ENCODE measurements at regions not wholly inside any gene's neighbourhood (a gene's known extent, or its start where the extent isn't known, plus 50 kb on each side); places are given as distances from the start of the nearest gene placed in this dataset.
"Not testable (repeated sequence)": the region's sequence is repeated elsewhere in the genome, so short reads cannot be mapped to it uniquely, and the experiment has no call there.

DNA sequence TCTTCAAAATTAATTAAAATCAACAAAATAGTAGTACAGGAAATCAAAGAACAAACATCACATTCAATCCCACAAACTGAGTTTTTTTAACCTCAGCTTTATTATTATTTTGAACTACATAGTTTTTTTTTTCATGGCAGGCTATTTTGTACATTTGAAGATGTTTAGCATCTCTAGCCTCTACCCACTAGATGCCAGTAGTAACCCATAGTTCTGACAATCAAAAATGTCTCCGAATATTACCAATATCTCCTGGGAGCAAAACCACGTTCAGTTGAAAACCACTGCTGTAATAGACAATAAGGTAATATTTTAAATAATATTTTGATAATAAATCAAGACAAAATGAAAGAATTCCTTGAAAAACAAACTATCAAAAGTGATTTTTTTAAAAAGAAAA is 702.6 kb upstream of the LRRTM1 start:
- Histone ChIP-seq H3K9me3 (ENCODE audit: control insufficient read depth in 2 of 2, low read length in 2 of 2) (peaks cover 0 to 4% of the 10 kb centered on the region in 2 donors), H3K36me3 (ENCODE audit: control insufficient read depth in 2 of 2, insufficient read depth in 2 of 2, low read length in 2 of 2) (no peaks in the 10 kb centered on the region), H3K4me3 (ENCODE audit: low read length in 2 of 2) (no peak overlapping the region), H3K4me1 (ENCODE audit: control insufficient read depth, insufficient read depth, low read length) (no peaks in the 10 kb centered on the region), H3K27me3 (ENCODE audit: control insufficient read depth in 1 of 2, insufficient read depth in 2 of 2, low read length in 2 of 2) (no peaks in the 10 kb centered on the region), H3K9ac (ENCODE audit: low read length in 2 of 2) (no peak overlapping the region), H3K27ac (ENCODE audit: low read length) (no peak overlapping the region)

DNA sequence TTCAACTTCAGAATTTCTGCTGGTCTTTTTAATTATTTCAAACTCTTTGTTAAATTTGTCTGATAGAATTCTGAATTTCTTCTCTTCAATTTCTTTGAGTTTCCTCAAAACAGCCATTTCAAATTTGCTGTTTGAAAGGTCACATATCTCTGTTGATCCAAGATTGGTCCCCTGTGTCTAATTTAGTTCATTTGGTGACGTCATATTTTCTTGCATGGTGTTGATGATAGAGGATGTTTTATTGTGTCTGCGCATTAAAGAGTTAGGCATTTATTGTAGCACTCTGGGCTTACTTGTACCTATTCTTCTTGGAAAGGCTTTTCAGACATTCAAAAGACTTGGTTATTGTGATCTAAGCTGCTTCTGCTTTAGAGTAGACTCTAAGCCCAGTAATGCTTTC is 698.4 kb upstream of the LRRTM1 start:
- Histone ChIP-seq H3K9ac (ENCODE audit: low read length in 2 of 2) (no peak overlapping the region), H3K27me3 (ENCODE audit: control insufficient read depth in 1 of 2, insufficient read depth in 2 of 2, low read length in 2 of 2) (no peaks in the 10 kb centered on the region), H3K27ac (ENCODE audit: low read length) (no peak overlapping the region), H3K4me3 (ENCODE audit: low read length in 2 of 2) (no peak overlapping the region), H3K9me3 (ENCODE audit: control insufficient read depth in 2 of 2, low read length in 2 of 2) (peaks cover 4 to 5% of the 10 kb centered on the region in 2 donors), H3K4me1 (ENCODE audit: control insufficient read depth, insufficient read depth, low read length) (no peaks in the 10 kb centered on the region), H3K36me3 (ENCODE audit: control insufficient read depth in 2 of 2, insufficient read depth in 2 of 2, low read length in 2 of 2) (no peaks in the 10 kb centered on the region)

DNA sequence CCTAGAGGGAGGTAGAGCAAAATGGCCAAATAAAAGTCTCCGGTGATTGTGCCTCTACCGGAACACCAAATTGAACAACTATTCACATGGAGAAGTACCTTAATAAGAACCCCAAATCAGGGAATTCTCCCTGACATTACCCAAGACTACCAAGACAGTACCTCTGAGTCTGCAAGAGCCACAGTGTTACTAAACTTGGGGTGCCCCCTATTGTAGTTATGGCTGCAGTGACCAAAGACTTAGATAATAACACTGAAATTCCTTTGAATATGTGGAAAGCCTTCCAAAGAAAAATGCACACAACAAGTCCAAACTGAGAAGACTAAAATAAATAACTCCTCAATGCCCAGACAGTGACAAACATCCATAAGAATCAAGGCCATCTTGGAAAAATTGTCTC is 682.9 kb upstream of the LRRTM1 start:
- Histone ChIP-seq H3K4me1 (ENCODE audit: control insufficient read depth, insufficient read depth, low read length) (no peaks in the 10 kb centered on the region), H3K27me3 (ENCODE audit: control insufficient read depth in 1 of 2, insufficient read depth in 2 of 2, low read length in 2 of 2) (no peaks in the 10 kb centered on the region), H3K9me3 (ENCODE audit: control insufficient read depth in 2 of 2, low read length in 2 of 2) (no peaks in the 10 kb centered on the region), H3K36me3 (ENCODE audit: control insufficient read depth in 2 of 2, insufficient read depth in 2 of 2, low read length in 2 of 2) (no peaks in the 10 kb centered on the region), H3K27ac (ENCODE audit: low read length) (no peak overlapping the region), H3K4me3 (ENCODE audit: low read length in 2 of 2) (no peak overlapping the region), H3K9ac (ENCODE audit: low read length in 2 of 2) (no peak overlapping the region)

DNA sequence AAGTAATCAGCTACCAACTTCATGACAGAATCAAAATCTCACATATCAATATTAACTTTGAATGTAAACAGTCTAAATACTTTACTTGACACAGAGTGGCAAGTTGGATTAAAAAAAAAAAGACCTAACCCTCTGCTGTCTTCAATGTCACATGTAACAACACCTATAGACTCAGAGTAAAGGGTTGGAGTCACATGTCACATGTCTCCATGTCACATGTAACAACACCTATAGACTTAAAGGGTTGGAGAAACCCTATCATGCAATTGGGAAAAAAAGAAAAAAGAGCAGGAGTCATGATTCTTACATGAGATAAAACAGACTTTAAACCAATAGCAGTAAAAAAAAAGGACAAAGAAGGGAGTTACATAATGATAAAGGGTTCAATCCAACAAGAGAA is 665.3 kb upstream of the LRRTM1 start:
- Histone ChIP-seq H3K27ac (ENCODE audit: low read length) (no peak overlapping the region), H3K36me3 (ENCODE audit: control insufficient read depth in 2 of 2, insufficient read depth in 2 of 2, low read length in 2 of 2) (no peaks in the 10 kb centered on the region), H3K4me3 (ENCODE audit: low read length in 2 of 2) (no peak overlapping the region), H3K9me3 (ENCODE audit: control insufficient read depth in 2 of 2, low read length in 2 of 2) (peaks cover 7 to 9% of the 10 kb centered on the region in 2 donors), H3K27me3 (ENCODE audit: control insufficient read depth in 1 of 2, insufficient read depth in 2 of 2, low read length in 2 of 2) (no peaks in the 10 kb centered on the region), H3K9ac (ENCODE audit: low read length in 2 of 2) (no peak overlapping the region), H3K4me1 (ENCODE audit: control insufficient read depth, insufficient read depth, low read length) (no peaks in the 10 kb centered on the region)

DNA sequence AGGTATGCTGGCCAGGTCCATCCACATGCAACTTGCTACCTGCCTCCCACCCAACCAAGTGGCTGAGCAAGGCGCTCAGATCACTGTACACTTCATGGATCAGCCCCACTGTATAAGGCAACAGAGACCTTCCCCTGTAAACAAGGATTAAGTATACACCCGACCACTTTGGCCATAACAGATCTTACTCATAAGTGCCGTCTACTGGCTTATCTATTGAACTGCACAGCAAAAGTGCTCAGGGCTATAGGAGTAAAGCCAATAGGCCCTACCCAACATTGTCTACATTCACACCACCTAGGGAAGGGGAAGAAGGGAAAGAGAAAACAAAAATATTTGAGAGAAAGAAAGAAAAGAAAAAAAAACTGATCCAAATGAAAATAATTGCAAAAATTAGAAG is 663.9 kb upstream of the LRRTM1 start:
- Histone ChIP-seq H3K4me3 (ENCODE audit: low read length in 2 of 2) (no peak overlapping the region), H3K9ac (ENCODE audit: low read length in 2 of 2) (no peak overlapping the region), H3K9me3 (ENCODE audit: control insufficient read depth in 2 of 2, low read length in 2 of 2) (peaks cover 7 to 9% of the 10 kb centered on the region in 2 donors), H3K36me3 (ENCODE audit: control insufficient read depth in 2 of 2, insufficient read depth in 2 of 2, low read length in 2 of 2) (no peaks in the 10 kb centered on the region), H3K4me1 (ENCODE audit: control insufficient read depth, insufficient read depth, low read length) (no peaks in the 10 kb centered on the region), H3K27me3 (ENCODE audit: control insufficient read depth in 1 of 2, insufficient read depth in 2 of 2, low read length in 2 of 2) (no peaks in the 10 kb centered on the region), H3K27ac (ENCODE audit: low read length) (no peak overlapping the region)

DNA sequence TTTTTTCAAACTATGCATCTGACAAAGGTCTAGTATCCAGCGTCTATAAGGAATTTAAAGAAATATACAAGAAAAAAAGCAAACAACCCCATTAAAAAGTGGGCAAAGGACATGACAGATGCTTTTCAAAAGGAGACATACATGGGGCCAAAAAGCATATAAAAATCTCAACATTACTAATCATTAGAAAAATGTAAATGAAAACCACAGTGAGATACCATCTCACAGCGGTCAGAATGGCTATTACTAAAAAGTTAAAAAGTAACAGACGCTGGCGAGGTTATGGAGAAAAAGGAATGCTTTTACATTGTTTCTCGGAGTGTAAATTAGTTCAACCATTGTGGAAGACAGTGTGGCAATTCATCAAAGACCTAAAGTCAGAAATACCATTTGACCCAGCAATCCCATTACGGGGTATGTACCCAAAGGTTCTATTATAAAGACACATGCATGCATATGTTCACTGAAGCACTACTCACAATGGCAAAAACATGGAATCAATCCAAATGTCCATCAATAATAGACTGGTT is 643.1 kb upstream of the LRRTM1 start:
- Histone ChIP-seq H3K27me3 (ENCODE audit: control insufficient read depth in 1 of 2, insufficient read depth in 2 of 2, low read length in 2 of 2) (no peaks in the 10 kb centered on the region), H3K9me3 (ENCODE audit: control insufficient read depth in 2 of 2, low read length in 2 of 2) (no peaks in the 10 kb centered on the region), H3K9ac (ENCODE audit: low read length in 2 of 2) (no peak overlapping the region), H3K27ac (ENCODE audit: low read length) (no peak overlapping the region), H3K4me1 (ENCODE audit: control insufficient read depth, insufficient read depth, low read length) (no peaks in the 10 kb centered on the region), H3K36me3 (ENCODE audit: control insufficient read depth in 2 of 2, insufficient read depth in 2 of 2, low read length in 2 of 2) (no peaks in the 10 kb centered on the region), H3K4me3 (ENCODE audit: low read length in 2 of 2) (no peak overlapping the region)

DNA sequence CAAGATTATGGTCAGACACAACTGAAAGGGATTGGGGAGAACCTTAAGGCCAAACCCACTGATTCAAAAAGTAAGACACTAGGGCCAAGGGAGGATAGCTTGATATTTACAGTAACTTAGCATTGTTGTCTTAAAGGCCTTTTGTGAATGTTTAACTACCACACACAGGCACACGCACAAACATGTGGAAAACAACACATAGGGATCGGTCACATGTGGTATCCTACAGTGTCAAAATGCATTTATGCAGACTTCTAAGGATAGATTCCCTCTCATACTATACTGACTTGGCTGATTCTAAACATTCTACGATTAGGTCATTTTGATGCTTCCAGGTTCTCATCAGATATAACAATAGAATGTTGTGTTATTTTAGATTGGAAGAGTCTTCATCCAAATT is 638.9 kb upstream of the LRRTM1 start:
- no peak overlapping the region for H3K9ac ChIP-seq (ENCODE audit: low read length in 2 of 2)
- H3K27ac ChIP-seq (ENCODE audit: low read length) = no peak overlapping the region
- H3K4me1 ChIP-seq (ENCODE audit: control insufficient read depth, insufficient read depth, low read length) = no peaks in the 10 kb centered on the region
- H3K27me3 ChIP-seq (ENCODE audit: control insufficient read depth in 1 of 2, insufficient read depth in 2 of 2, low read length in 2 of 2) = no peaks in the 10 kb centered on the region
- no peaks in the 10 kb centered on the region for H3K36me3 ChIP-seq (ENCODE audit: control insufficient read depth in 2 of 2, insufficient read depth in 2 of 2, low read length in 2 of 2)
- no peaks in the 10 kb centered on the region for H3K9me3 ChIP-seq (ENCODE audit: control insufficient read depth in 2 of 2, low read length in 2 of 2)
- no peak overlapping the region for H3K4me3 ChIP-seq (ENCODE audit: low read length in 2 of 2)

DNA sequence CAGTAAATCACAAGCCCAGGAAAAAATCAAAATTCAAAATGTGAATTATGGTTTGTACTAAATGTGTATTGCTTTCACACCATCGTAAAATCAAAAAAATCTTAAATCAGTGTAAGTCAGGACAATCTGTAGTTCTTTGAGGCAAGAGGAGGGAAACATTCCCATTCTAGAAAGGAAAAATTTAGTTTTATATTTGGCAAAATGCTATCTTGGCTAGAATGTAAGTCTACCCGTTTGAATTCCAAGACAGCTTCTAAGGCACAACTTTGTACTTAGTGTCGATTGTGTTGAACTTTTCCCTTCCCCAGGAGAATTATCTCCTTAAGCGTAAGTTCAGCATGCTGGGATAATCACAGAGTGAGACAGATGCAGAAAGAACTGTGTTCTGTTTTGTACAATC is 638.2 kb upstream of the LRRTM1 start:
- no peaks in the 10 kb centered on the region for H3K9me3 ChIP-seq (ENCODE audit: control insufficient read depth in 2 of 2, low read length in 2 of 2)
- no peaks in the 10 kb centered on the region for H3K4me1 ChIP-seq (ENCODE audit: control insufficient read depth, insufficient read depth, low read length)
- no peaks in the 10 kb centered on the region for H3K27me3 ChIP-seq (ENCODE audit: control insufficient read depth in 1 of 2, insufficient read depth in 2 of 2, low read length in 2 of 2)
- no peaks in the 10 kb centered on the region for H3K36me3 ChIP-seq (ENCODE audit: control insufficient read depth in 2 of 2, insufficient read depth in 2 of 2, low read length in 2 of 2)
- H3K4me3 ChIP-seq (ENCODE audit: low read length in 2 of 2) = no peak overlapping the region
- H3K9ac ChIP-seq (ENCODE audit: low read length in 2 of 2) = no peak overlapping the region
- H3K27ac ChIP-seq (ENCODE audit: low read length) = no peak overlapping the region

- Histone ChIP-seq H3K27me3 (ENCODE audit: control insufficient read depth in 1 of 2, insufficient read depth in 2 of 2, low read length in 2 of 2) (no peaks in the 10 kb centered on the region), H3K36me3 (ENCODE audit: control insufficient read depth in 2 of 2, insufficient read depth in 2 of 2, low read length in 2 of 2) (no peaks in the 10 kb centered on the region), H3K4me3 (ENCODE audit: low read length in 2 of 2) (no peak overlapping the region), H3K27ac (ENCODE audit: low read length) (no peak overlapping the region), H3K4me1 (ENCODE audit: control insufficient read depth, insufficient read depth, low read length) (no peaks in the 10 kb centered on the region), H3K9me3 (ENCODE audit: control insufficient read depth in 2 of 2, low read length in 2 of 2) (no peaks in the 10 kb centered on the region), H3K9ac (ENCODE audit: low read length in 2 of 2) (no peak overlapping the region)
Measured at GRCh38 chr2:80938463-80938862, 633.9 kb upstream of the LRRTM1 start.

DNA sequence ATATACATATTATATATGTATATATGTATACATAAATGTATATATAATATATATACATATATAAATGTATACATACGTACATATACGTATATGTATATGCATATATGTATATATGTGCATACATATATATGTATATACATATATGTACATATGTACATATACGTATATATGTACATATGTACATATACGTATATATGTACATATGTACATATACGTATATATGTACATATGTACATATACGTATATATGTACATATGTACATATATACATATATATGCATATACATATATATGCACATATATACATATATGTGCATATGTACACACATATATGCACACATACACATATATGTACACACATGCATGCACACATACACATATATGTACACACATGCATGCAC is 627.3 kb upstream of the LRRTM1 start:
- not testable (repeated sequence) for H3K27me3 ChIP-seq (ENCODE audit: control insufficient read depth in 1 of 2, insufficient read depth in 2 of 2, low read length in 2 of 2); H3K4me1 ChIP-seq (ENCODE audit: control insufficient read depth, insufficient read depth, low read length); H3K9me3 ChIP-seq (ENCODE audit: control insufficient read depth in 2 of 2, low read length in 2 of 2); H3K4me3 ChIP-seq (ENCODE audit: low read length in 2 of 2); H3K27ac ChIP-seq (ENCODE audit: low read length); H3K36me3 ChIP-seq (ENCODE audit: control insufficient read depth in 2 of 2, insufficient read depth in 2 of 2, low read length in 2 of 2); H3K9ac ChIP-seq (ENCODE audit: low read length in 2 of 2)

GRCh38 chr2:80930777-80931176 is 626.2 kb upstream of the LRRTM1 start:
- Histone ChIP-seq H3K9me3 (ENCODE audit: control insufficient read depth in 2 of 2, low read length in 2 of 2) (peaks cover 7 to 9% of the 10 kb centered on the region in 2 donors), H3K4me1 (ENCODE audit: control insufficient read depth, insufficient read depth, low read length) (no peaks in the 10 kb centered on the region), H3K27ac (ENCODE audit: low read length) (no peak overlapping the region), H3K9ac (ENCODE audit: low read length in 2 of 2) (no peak overlapping the region), H3K36me3 (ENCODE audit: control insufficient read depth in 2 of 2, insufficient read depth in 2 of 2, low read length in 2 of 2) (no peaks in the 10 kb centered on the region), H3K4me3 (ENCODE audit: low read length in 2 of 2) (no peak overlapping the region), H3K27me3 (ENCODE audit: control insufficient read depth in 1 of 2, insufficient read depth in 2 of 2, low read length in 2 of 2) (no peaks in the 10 kb centered on the region)

Data from stomach smooth muscle (tissue), 2 donors.